ENCODE measurements at regions not wholly inside any gene's neighbourhood (a gene's known extent, or its start where the extent isn't known, plus 50 kb on each side); places are given as distances from the start of the nearest gene placed in this dataset.
A peak's percentile ranks its signal among the peaks of the same experiment; 100 is the strongest.
"Not testable (repeated sequence)": the region's sequence is repeated elsewhere in the genome, so short reads cannot be mapped to it uniquely, and the experiment has no call there.

DNA sequence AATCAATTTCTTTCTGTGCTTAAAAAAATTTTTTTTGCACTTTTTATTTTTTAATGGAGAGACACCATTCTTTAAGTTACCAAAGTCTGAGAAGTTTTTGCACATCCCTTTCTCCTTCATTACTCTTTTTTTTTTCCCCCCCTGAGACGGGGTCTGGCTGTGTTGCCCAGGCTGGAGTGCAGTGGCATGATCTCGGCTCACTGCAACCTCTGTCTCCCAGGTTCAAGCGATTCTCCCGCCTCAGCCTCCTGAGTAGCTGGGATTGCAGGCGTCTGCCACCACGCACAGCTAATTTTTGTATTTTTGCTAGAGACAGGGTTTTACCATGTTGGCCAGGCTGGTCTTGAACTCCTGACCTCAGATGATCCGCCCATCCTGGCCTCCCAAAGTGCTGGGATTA lies 104.3 kb downstream of the UTRN start:
- DNase-seq; in situ Hi-C loops (cut with MboI; ENCODE audit: low pct_unique_long_range_greater_than_20kb, low sequenced_read_pairs): not testable (repeated sequence)

DNA sequence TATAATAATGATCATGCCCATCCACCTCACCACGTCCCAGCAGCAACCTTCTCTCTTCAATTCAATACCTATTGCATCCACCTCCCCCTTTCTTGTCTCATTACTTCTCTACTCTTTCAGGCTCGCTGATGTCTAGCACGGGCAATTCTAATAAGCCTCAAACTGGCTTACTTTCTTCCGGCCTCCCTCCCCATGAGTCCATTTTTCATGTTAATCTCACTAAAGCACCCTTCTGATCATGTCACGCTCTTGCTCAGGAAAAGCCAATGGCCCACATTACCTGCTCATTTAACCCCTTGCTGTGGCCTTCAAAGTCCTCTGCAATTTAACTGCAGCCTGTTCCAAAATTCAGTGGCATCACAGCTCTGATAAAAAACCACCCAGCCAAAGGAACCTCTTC lies 105.1 kb downstream of the UTRN start:
- in situ Hi-C loops (cut with MboI; ENCODE audit: low pct_unique_long_range_greater_than_20kb, low sequenced_read_pairs): no loop called here
- no peak for DNase-seq

DNA sequence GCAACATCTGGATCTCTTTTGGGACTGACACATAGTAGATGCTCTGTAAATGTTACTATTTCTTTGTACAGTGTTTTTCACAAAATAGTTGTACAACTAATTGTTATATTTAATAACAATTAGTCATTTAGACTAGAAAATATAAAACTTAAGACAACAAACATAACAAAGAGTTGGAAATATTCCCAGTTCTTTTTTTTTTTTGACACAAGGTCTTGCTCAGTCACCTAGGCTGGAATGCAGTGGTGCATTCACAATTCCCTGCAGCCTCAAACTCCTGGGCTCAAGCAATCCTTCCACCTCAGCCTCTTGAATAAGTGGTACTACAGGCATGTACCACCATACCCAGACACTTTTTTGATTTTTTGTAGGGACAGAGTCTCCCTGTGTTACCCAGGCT lies 105.8 kb downstream of the UTRN start:
- no peak for DNase-seq
- in situ Hi-C loops (cut with MboI; ENCODE audit: low pct_unique_long_range_greater_than_20kb, low sequenced_read_pairs): no loop called here

DNA sequence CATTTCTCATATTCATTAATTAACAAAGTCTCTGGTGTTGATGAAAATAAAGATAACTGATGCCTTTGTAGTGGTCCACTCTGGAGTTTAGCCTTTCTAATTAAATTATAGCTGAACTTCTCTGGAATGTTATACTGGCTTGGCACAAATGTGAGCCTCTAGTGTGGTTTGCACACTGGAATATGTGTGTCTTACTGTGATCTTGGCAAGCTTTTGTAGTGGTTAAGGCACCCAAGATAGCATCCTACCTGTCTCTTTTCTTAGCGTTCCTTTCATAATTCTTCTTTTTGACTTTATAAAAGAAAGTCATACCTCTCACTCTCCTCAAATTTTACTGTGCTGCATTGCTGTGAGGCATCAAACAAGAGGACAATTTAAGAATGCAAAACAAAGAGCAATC lies 107.4 kb downstream of the UTRN start:
- DNase-seq: no peak
- in situ Hi-C loops (cut with MboI; ENCODE audit: low pct_unique_long_range_greater_than_20kb, low sequenced_read_pairs): no loop called here

DNA sequence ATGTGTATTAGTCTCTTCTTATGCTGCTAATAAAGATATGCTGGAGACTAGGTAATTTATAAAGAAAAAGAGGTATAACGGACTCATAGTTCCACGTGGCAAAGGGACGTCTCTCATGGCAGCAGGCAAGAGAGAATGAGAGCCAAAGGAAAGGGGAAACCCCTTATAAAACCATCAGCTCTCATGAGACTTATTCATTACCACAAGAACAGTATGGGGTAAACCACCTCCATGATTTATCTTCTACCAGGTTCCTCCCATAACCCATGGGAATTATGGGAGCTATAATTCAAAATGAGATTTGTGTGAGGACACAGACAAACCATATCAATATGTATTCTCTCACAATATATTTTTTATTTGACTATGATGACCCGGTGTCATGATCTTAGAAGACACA lies 109.1 kb downstream of the UTRN start:
- DNase-seq: no peak
- in situ Hi-C loops (cut with MboI; ENCODE audit: low pct_unique_long_range_greater_than_20kb, low sequenced_read_pairs): no loop called here

DNA sequence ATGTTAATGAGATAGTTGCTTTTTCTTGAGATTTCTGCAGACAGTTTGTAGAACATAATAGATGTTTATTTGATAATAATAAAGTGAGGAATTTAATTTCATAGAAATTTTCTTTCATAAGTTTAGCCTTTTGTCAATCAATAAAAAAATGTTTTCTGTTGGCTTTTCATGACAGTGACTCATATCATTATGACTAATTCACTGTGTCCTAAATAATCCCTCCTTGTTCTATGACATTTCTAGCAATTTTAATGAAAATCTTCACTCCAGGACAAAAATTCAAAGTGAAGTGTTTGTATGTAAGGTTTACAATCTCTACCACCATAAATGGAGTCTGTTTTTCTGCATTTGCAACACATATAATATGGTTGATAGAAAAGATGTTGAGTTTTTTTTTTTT lies 109.9 kb downstream of the UTRN start:
- in situ Hi-C loops (cut with MboI; ENCODE audit: low pct_unique_long_range_greater_than_20kb, low sequenced_read_pairs): no loop called here
- DNase-seq: no peak

DNA sequence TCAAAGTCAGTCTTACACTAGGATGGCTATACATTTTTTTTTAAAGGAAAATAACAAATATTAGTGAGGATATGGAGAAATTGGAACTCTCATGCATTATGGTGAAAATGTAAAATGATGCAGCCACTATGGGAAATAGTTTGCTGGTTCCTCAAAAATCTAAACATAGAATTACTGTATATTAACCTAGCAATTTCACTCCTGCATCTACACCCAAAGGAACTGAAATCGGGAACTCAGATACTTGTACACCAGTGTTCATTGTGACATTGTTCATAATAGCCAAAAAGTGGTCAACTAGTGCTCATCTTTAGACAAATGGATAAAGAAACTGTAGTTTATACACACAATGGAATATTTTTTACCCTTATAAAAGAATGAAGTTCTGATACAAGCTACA lies 110.7 kb downstream of the UTRN start:
- DNase-seq: no peak
- in situ Hi-C loops (cut with MboI; ENCODE audit: low pct_unique_long_range_greater_than_20kb, low sequenced_read_pairs): no loop called here

DNA sequence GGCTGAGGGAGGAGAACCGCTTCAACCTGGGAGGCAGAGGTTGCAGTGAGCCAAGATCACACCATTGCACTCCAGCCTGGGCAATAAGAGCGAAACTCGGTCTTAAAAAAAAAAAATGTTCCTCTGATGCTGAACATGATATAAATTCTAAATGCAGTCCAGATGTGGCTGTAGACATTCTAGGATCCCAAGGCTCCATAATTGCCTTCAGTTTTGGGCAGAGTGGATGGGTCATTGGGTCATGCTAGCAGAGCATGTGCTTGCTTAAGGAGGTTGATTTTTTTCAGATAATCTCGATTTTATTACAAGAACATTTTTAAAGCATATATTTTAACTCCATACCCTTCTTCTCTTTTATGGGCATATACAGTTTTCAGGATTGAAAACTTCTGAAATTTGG lies 112.0 kb downstream of the UTRN start:
- no peak for DNase-seq
- in situ Hi-C loops (cut with MboI; ENCODE audit: low pct_unique_long_range_greater_than_20kb, low sequenced_read_pairs): no loop called here

DNA sequence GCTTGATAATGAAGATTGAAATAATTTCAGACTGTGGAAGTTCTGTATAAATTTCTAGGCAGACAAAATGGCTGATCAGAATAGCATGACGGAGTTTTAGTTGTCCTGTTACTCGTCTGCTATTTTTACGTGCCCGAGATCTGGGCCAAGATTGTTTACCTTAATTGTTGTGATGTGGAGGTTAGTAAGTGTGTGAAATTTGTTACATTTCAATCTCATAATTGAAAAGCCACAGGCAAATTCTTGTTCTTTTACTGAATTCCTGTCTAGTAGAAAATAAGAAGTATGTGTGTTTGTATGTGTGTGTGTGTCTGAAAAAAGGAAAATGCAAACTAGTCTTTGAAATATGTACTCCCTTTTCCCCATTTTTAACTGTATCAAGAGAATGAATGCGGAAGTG lies 115.2 kb downstream of the UTRN start:
- in situ Hi-C loops (cut with MboI; ENCODE audit: low pct_unique_long_range_greater_than_20kb, low sequenced_read_pairs): no loop called here
- no peak for DNase-seq

DNA sequence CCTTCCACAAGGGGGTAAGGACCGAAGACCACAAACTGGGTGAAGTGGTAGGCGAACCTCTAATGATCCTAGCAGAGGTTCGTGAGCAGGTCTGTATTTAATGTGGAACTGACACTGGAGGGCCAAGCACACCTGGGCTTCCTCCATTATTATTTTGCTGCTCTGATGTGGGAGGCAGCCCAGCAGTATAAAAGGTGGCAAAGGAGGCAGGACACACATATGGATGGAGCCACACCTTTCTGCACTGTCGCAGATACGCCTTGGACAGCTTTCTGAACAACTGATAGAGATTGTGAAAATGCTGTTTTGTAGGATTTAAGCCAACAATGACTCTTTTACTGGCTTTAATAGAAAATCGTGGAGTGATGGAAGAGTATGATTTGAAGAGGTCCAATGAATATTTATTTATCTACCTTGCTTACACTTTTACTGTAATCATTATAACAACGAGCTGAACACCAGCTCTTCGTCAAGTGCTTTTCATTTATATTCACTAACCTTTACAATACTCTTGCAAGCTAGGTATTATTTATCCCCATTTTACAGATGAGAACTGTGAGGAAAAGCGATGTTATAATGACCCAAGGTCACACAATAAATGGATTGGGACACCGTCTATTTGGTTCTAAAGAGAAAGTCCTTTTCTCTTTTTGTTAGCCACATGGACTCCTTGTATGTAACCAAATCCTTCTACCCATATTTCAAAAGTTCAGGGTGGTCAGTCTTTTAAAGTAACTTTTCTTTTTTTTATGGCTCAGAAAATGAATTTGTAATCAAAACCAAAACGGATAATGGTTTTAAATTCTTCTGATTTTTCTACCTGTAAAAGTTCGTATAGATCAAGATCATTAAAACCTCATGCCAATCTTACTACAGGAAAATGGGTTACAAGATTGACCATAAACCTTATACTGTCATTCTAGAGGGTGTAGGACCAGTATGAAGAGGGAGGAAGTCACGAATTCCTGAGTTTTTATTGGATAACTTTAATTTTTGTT lies 116.9 kb downstream of the UTRN start:
- no peak for DNase-seq
- in situ Hi-C loops (cut with MboI; ENCODE audit: low pct_unique_long_range_greater_than_20kb, low sequenced_read_pairs): no loop called here

DNA sequence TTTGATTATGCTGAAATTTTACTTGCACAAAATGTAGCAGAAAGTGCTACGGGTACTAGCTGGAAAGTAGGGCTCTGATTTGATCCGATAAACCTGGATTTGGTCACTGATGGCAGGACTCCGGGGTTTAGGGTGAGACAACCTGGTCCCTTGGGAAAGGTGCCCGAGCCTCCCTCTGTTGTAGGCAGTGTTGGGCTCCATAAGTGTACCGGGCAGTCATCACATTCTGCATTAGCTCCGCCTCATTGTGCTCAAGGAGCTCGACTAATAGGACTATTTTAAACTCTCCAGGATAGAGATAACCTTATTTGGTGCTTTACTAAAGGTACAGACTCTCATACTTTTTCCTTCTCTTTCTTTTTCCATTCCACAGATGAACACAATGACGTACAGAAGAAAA lies 117.6 kb downstream of the UTRN start:
- no peak for DNase-seq
- in situ Hi-C loops (cut with MboI; ENCODE audit: low pct_unique_long_range_greater_than_20kb, low sequenced_read_pairs): no loop called here

DNA sequence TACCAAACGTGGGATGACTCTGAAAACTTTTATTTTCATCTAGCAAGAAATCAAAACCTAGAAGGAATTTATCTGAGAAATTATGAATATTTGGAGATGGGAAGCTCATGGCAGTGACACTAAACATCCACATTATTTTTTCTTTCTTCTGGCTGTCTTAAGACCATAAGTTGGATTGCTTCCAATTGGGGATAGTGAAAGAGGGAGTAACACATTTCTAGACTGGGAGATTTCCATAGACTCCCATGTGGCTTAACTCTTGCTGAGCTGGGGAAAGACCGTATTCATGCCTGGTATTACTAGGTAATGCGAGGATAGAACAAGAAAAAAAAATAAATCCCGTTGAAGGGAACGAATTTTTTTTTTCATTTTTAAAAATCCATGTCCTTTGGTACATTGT lies 120.0 kb downstream of the UTRN start:
- DNase-seq: no peak
- in situ Hi-C loops (cut with MboI; ENCODE audit: low pct_unique_long_range_greater_than_20kb, low sequenced_read_pairs): no loop called here

DNA sequence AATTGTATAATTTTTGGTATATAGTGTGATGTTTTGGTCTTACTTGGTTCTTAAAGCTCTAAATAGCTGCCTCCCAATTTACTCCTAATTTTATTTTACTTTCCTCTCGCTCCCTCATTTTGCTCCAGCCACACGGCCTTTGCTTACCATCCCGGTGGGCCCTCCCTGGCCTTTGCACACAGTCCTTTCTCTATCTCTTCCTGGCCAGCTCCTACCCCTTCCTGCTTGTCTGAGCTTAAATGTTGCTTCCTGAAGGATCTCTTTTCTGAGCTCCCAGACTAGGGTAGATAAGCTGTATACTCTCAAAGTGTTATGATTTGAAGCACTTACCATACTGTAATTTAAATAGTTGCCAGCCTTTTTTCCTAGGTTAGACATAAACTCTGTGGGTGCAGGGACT lies 121.7 kb downstream of the UTRN start:
- DNase-seq: no peak
- in situ Hi-C loops (cut with MboI; ENCODE audit: low pct_unique_long_range_greater_than_20kb, low sequenced_read_pairs): no loop called here

DNA sequence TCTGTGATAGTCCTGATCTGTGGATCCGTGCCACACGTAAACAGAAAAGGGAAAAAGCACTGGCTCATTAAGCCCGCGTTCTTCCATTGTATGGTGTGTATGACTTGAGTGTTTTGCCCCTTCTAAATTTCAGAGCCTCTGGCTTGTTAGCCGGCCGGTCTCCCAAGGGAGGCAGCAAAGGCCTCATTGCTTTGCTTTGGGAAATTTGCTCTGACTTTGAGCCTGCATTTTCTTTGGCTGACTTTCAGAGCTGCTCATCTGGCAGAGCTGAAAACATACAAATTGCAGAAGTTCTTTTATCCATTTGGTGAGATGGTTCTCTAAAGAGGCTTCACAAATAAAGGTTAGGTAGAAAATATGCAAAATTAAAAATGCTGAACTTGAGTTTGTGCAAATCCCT lies 123.0 kb downstream of the UTRN start:
- DNase-seq: no peak
- in situ Hi-C loops (cut with MboI; ENCODE audit: low pct_unique_long_range_greater_than_20kb, low sequenced_read_pairs): no loop called here

DNA sequence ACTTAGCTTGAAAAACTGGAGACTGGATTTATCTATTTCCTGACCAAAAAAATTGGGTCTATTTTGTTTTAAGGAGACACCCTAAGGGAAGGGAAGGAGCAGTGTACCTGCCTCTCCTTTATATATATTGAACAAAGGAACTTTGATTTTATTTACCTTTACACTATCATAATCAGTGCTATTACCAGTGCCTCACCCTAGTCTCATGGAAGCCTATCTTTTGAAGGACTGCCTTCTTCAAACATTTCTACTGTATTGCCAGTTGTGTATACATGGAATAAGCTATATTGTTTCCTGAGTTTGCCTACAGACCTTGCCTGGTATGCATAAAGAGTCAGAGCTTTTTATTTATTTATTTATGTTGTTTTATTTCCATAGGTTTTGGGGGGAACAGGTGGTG lies 124.9 kb downstream of the UTRN start:
- in situ Hi-C loops (cut with MboI; ENCODE audit: low pct_unique_long_range_greater_than_20kb, low sequenced_read_pairs): no loop called here
- no peak for DNase-seq

DNA sequence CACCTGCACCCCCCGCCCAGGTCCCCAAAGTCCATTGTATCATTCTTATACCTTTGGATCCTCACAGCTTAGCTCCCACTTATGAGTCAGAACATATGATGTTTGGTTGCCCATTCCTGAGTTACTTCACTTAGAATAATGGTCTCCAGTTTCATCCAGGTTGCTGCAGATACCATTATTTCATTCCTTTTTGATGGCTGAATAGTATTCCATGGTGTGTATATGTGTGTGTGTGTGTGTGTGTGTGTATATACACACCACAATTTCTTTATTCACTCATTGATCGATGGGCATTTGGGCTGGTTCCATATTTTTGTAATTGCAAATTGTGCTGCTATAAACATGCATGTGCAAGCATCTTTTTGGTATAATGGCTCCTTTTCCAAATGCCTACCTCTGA lies 125.4 kb downstream of the UTRN start:
- in situ Hi-C loops (cut with MboI; ENCODE audit: low pct_unique_long_range_greater_than_20kb, low sequenced_read_pairs); DNase-seq: not testable (repeated sequence)

DNA sequence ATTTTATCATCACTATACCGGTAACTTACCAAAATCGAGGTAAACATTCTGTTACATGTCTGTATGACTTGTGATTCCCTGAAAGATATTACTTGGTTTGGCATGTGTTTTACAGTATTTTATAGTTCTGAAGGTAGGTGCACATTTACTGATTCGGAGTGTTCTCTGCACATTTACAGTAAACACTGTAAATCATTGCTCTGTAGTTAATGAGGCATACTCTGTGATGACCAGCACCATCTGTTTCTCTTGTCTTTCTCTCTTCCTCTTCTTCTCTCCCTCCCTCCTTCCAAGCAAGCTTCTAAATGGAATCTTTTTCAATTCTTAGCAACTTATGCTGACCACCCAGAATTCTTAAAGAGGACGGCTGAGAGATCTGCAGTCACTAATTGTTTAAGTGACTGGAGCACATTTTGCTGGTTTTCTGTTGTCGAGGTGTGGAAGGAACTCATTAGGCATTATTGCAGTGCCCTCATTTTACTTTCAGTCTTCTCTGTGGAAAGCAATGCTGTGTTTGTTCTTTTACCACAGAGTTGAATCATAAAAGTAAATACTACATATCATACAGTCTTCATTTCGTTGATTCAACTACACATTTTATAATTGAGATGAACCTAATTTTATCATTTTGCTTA lies 126.5 kb downstream of the UTRN start:
- peak; percentile 9 for DNase-seq
- in situ Hi-C loops (cut with MboI; ENCODE audit: low pct_unique_long_range_greater_than_20kb, low sequenced_read_pairs): no loop called here

DNA sequence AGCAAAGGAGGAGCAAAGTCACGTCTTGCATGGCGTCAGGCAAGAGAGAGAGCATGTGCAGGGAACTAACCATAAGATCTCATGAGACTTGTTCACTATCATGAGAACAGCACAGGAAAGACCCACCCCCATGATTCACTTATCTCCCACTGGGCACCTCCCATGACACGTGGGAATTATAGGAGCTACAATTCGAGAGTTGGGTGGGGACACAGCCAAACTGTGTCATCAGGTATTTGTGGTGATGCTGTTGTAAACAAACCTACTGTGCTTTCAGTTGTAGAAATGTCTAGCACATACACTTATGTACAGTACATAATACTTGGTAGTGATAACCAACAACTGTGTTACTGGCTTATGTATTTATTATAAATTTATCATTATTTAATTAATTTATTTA lies 128.3 kb downstream of the UTRN start:
- in situ Hi-C loops (cut with MboI; ENCODE audit: low pct_unique_long_range_greater_than_20kb, low sequenced_read_pairs): no loop called here
- DNase-seq: no peak

DNA sequence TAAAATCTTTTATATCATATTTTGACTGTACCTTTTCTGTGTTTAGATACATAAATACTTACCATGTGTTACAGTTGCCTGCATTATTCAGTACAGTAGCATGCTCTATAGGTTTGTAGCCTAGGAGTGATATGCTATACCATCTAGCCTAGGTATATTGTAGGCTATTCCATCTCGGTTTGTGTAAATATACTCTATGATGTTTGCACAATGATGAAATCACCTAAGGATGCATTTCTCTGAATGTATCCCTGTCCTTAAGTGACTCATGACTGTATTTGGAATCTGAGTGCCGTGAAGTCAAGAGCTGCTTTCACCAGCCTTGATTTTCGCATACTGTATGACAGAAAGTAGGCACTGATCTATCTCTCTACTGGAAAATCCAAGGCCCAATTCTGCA lies 129.9 kb downstream of the UTRN start:
- in situ Hi-C loops (cut with MboI; ENCODE audit: low pct_unique_long_range_greater_than_20kb, low sequenced_read_pairs): no loop called here
- no peak for DNase-seq

DNA sequence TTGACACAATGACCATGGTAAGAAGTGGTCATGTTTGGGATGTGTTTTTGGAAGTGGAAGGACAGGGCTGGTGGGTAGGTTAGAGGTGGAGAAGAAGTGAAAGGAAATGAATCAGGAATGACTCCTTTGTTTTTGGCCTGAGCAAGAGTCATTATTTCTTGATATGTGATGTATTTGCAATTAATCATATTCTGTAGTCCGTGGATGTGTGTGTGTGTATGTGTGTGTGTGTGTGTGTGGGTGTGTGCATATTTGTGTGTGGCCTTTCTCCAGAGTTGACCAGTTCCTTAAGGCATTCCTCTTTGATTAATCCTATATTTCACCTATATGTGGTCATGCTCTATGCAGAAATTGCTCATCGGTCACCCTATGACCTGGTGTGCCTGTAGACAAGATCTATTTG lies 130.7 kb downstream of the UTRN start:
- no peak for DNase-seq
- in situ Hi-C loops (cut with MboI; ENCODE audit: low pct_unique_long_range_greater_than_20kb, low sequenced_read_pairs): no loop called here

DNA sequence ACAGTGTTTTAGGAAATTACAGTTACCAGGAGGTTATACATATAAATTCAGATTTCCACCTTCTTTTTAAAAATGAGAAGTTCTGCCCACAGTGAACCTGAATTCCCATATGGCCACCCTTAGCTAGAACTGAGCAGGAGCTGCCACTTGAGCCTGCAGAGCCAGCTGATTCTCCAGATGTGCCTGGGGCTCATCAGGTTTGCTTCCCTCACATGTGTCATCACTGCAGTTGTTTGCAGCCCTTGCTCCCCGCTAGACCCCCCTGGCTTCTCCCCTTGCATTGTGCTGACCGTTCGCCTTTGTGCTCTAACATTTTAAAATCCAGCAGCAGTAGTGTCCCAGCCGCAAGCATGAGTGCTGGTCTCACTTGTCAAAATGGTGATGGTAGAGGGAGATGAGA lies 131.1 kb downstream of the UTRN start:
- in situ Hi-C loops (cut with MboI; ENCODE audit: low pct_unique_long_range_greater_than_20kb, low sequenced_read_pairs): no loop called here

More for the DNA sequence above, 131.1 kb downstream of the UTRN start:
- no peak for DNase-seq
